ENCODE measurements at regions not wholly inside any gene's neighbourhood (a gene's known extent, or its start where the extent isn't known, plus 50 kb on each side); places are given as distances from the start of the nearest gene placed in this dataset.

DNA sequence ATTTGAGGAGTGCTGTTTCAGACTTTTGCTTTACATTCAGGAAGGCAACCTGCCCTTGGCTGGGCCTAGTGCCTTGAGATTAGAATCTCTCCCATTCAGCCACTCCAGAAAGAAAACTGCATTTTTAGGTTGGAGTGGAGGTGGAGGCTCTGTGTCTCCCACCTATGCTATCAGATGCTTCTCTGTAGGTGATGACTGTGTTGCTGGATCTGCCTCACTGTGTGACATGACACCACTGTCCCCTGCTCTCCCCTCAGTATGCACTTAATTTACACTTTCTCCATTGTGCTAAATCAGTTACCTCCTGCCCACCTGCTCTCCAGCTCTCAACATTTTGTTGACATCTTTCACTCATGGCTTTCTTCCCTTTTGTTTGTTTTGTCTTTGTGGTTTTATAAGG, 265.8 kb downstream of the TENT4A start:
- TF ChIP-seq, protein P1, sequence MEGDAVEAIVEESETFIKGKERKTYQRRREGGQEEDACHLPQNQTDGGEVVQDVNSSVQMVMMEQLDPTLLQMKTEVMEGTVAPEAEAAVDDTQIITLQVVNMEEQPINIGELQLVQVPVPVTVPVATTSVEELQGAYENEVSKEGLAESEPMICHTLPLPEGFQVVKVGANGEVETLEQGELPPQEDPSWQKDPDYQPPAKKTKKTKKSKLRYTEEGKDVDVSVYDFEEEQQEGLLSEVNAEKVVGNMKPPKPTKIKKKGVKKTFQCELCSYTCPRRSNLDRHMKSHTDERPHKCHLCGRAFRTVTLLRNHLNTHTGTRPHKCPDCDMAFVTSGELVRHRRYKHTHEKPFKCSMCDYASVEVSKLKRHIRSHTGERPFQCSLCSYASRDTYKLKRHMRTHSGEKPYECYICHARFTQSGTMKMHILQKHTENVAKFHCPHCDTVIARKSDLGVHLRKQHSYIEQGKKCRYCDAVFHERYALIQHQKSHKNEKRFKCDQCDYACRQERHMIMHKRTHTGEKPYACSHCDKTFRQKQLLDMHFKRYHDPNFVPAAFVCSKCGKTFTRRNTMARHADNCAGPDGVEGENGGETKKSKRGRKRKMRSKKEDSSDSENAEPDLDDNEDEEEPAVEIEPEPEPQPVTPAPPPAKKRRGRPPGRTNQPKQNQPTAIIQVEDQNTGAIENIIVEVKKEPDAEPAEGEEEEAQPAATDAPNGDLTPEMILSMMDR (conservative IDR thresholded peaks at IDR 0.05; ENCODE audit: low read length): no peak
- TF ChIP-seq EZH2phosphoT487 (IDR thresholded peaks at IDR 0.05; ENCODE audit: borderline replicate concordance, low read depth, low read length): no peak
